HepG2 (cell line): ENCODE measurements at regions not wholly inside any gene's neighbourhood (a gene's known extent, or its start where the extent isn't known, plus 50 kb on each side); places are given as distances from the start of the nearest gene placed in this dataset.

Experiments used
- MAFF ChIP-seq: IDR thresholded peaks from 2 replicates; pipeline ENCODE4 v1.6.1; 2011; ENCODE audit warnings: low read depth, low read length, improper control_type of control experiment
- MYC ChIP-seq: sonication (generic); formaldehyde crosslinking; IDR thresholded peaks from 2 replicates; pipeline ENCODE4 v1.9.0; 2021; ENCODE audit warnings: missing genetic modification reagents, borderline replicate concordance
- ZFP36 ChIP-seq: fragments of 150-350 bp; IDR thresholded peaks from 2 replicates; pipeline ENCODE4 v1.6.1; 2018; ENCODE audit warnings: borderline replicate concordance, low read length, low read depth; ENCODE audit not compliant: partially characterized antibody
- TF ChIP-seq, protein P1 (sequence below): sonication (generic); formaldehyde crosslinking; IDR thresholded peaks from 2 replicates; pipeline ENCODE4 v1.4.0; 2020; ENCODE audit warnings: missing genetic modification reagents

DNA sequence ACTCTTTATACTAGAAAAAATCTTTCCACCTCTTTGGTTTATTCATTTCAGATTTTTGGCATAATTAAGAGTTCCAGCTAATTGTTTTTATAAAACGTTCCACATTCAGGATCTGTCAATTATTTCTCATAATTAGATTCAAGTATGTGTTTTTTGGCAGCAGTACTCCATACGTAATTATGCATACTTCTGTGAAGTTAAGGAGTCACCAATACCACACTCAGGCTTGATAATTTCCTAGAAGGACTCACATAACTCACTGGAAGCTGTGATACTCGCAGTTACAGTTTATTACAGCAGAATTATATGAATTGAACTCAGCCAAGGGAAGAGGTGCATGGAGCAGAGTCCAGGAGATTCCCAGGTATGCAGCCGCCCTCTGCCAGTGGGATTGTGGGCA, 290.5 kb upstream of the AKR1E2 start:
- TF ChIP-seq ZFP36 (no peak), MAFF (no peak), MYC (no peak)
- TF ChIP-seq, protein P1, sequence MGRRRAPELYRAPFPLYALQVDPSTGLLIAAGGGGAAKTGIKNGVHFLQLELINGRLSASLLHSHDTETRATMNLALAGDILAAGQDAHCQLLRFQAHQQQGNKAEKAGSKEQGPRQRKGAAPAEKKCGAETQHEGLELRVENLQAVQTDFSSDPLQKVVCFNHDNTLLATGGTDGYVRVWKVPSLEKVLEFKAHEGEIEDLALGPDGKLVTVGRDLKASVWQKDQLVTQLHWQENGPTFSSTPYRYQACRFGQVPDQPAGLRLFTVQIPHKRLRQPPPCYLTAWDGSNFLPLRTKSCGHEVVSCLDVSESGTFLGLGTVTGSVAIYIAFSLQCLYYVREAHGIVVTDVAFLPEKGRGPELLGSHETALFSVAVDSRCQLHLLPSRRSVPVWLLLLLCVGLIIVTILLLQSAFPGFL: no peak
